ENCODE measurements at regions not wholly inside any gene's neighbourhood (a gene's known extent, or its start where the extent isn't known, plus 50 kb on each side); places are given as distances from the start of the nearest gene placed in this dataset.

GRCh38 chr1:218656301-218657037 is 311.3 kb downstream of the TGFB2 start:
- no peak for DNase-seq (ENCODE audit: low spot score)
- no peak overlapping the region for H3K4me3 Mint-ChIP-seq
- no peaks in the 10 kb centered on the region for H3K9me3 Mint-ChIP-seq
- no peak overlapping the region for H3K27ac Mint-ChIP-seq
- no peaks in the 10 kb centered on the region for H3K4me1 Mint-ChIP-seq (ENCODE audit: low read depth)
- H3K27me3 Mint-ChIP-seq (ENCODE audit: low read depth): no peaks in the 10 kb centered on the region
- no peaks in the 10 kb centered on the region for H3K36me3 Mint-ChIP-seq (ENCODE audit: low read depth)

GRCh38 chr1:218658269-218658668 is 313.1 kb downstream of the TGFB2 start:
- H3K36me3 Mint-ChIP-seq (ENCODE audit: low read depth): no peaks in the 10 kb centered on the region
- H3K27me3 Mint-ChIP-seq (ENCODE audit: low read depth): no peaks in the 10 kb centered on the region
- no peak for DNase-seq (ENCODE audit: low spot score)
- no peaks in the 10 kb centered on the region for H3K4me1 Mint-ChIP-seq (ENCODE audit: low read depth)
- H3K4me3 Mint-ChIP-seq: no peak overlapping the region
- H3K27ac Mint-ChIP-seq: no peak overlapping the region
- no peaks in the 10 kb centered on the region for H3K9me3 Mint-ChIP-seq

DNA sequence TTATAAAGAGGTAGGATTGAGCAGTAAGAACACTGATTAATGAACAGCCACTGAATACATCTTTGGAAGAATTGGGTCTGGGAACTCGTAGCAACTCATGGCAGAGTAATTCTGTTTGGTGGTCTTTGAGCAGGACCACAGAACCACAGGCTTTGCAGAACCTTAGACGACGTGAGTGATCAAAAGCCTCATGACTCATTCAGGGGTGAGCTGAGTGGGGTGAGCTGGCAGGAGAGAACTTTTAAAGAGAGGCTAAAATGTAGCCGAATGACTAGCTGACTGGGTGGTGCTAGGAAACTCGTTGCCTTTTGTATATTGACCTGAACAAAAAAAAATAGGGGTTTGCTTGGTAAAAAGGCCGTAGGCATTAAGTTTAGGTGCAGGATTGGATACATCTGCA is 313.8 kb downstream of the TGFB2 start:
- Mint-ChIP-seq H3K4me3 (no peak overlapping the region), H3K36me3 (ENCODE audit: low read depth) (no peaks in the 10 kb centered on the region), H3K27ac (no peak overlapping the region), H3K9me3 (no peaks in the 10 kb centered on the region), H3K4me1 (ENCODE audit: low read depth) (no peaks in the 10 kb centered on the region), H3K27me3 (ENCODE audit: low read depth) (no peaks in the 10 kb centered on the region)
- DNase-seq (ENCODE audit: low spot score): no peak

DNA sequence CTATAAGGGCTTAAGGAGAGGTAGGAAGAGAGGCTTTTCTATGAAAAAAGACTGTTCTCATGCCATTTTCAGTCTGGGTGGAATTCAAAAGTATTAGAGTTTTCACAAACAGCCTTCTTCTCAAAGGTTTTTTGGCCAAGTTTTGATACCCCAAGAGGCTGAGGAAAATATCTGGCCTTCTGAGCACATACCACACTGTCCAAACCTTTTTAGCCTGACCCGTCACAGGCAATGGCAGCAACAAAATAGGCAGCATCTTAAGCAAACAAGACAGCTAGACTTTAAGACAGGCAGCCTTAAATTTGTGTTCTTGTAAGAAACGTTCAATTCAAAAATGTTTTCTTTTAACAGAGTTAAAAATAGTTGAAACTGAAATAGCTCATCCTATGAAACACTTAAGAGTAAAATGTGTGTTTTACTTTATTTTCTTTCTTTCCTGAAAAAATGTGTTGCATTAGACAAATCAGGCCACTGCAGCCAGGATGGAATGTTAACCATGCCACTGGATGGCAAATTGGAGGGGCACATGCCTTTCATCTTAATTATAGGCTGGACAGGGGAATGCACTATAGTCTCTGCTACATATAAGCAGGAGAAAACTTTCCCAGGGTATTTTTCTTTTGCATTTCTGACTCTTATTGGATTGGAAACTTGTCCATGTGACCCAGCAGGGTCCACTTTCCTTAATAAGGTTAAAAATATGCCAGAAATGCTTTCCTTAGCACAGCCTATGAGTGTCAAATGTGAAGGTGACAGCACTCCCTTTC is 315.0 kb downstream of the TGFB2 start:
- Mint-ChIP-seq H3K27ac (no peak overlapping the region), H3K36me3 (ENCODE audit: low read depth) (no peaks in the 10 kb centered on the region), H3K27me3 (ENCODE audit: low read depth) (no peaks in the 10 kb centered on the region), H3K4me1 (ENCODE audit: low read depth) (no peaks in the 10 kb centered on the region), H3K9me3 (no peaks in the 10 kb centered on the region), H3K4me3 (no peak overlapping the region)
- DNase-seq (ENCODE audit: low spot score): no peak

- Mint-ChIP-seq H3K27me3 (ENCODE audit: low read depth) (no peaks in the 10 kb centered on the region), H3K9me3 (no peaks in the 10 kb centered on the region), H3K27ac (no peak overlapping the region), H3K4me1 (ENCODE audit: low read depth) (no peaks in the 10 kb centered on the region), H3K36me3 (ENCODE audit: low read depth) (no peaks in the 10 kb centered on the region), H3K4me3 (no peak overlapping the region)
- no peak for DNase-seq (ENCODE audit: low spot score)
Measured at GRCh38 chr1:218660678-218661053, 315.5 kb downstream of the TGFB2 start.

DNA sequence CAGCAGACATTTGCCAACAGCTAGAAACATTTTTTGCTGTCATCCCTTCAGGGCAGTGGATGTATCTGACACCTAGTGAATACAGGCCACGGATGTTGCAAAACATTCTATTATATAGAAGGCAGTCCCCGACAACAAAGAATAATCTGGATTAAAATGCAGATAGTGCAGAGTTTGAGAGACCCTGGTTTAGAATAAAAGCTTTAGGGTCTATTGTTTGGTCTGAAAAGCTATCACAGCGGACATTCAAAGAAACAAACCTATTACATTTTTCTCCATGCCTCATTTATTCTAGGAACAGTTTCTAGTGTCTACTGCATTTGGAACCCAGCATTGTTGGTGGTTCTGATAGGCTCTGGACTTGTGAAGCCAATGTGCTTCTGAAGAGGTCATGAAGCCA is 316.3 kb downstream of the TGFB2 start:
- no peak for DNase-seq (ENCODE audit: low spot score)
- H3K4me3 Mint-ChIP-seq: no peak overlapping the region
- H3K27ac Mint-ChIP-seq: no peak overlapping the region
- H3K4me1 Mint-ChIP-seq (ENCODE audit: low read depth): no peaks in the 10 kb centered on the region
- no peaks in the 10 kb centered on the region for H3K9me3 Mint-ChIP-seq
- H3K36me3 Mint-ChIP-seq (ENCODE audit: low read depth): no peaks in the 10 kb centered on the region
- H3K27me3 Mint-ChIP-seq (ENCODE audit: low read depth): no peaks in the 10 kb centered on the region

DNA sequence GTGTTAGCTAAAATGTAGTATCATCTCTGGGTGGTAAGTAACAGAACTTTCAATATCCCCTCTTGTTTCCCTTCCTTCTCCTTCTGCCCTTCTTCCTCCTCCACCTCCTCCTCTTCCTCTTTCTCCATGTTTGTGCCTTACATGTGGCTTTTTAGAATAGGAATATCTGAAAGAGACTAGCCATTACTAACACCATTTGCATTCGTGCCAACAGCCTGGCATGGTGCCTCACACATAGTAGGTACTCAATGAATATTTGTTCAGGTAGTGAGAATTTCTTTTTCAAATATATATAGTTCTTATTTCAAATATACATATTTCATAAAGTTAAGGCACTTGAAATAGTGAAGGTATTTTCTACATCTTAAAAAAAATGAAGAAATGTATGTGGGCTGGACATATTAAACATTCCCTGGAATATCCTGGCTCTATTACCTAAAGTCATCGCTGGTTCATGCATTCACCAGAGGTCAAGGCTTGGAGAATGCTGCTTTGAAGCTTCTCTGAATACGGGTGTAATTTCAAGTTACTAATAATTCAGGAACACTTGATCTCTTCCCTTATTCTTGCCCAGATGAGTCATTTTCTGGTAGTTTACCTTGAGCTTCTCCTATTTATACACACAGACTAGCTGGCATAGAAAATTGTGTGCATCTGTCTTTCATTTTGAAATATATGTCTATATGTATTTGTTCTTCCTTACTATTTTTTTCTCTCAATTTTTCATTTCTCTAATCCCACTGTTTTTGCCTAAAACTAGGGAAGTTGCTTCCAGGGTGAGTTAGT is 319.4 kb downstream of the TGFB2 start:
- Mint-ChIP-seq H3K36me3 (ENCODE audit: low read depth) (no peaks in the 10 kb centered on the region), H3K9me3 (no peaks in the 10 kb centered on the region), H3K27me3 (ENCODE audit: low read depth) (no peaks in the 10 kb centered on the region), H3K27ac (no peak overlapping the region), H3K4me3 (no peak overlapping the region), H3K4me1 (ENCODE audit: low read depth) (no peaks in the 10 kb centered on the region)
- no peak for DNase-seq (ENCODE audit: low spot score)

GRCh38 chr1:218665221-218665620 is 320.1 kb downstream of the TGFB2 start:
- DNase-seq (ENCODE audit: low spot score): no peak
- H3K9me3 Mint-ChIP-seq: peaks cover 2% of the 10 kb centered on the region
- H3K4me1 Mint-ChIP-seq (ENCODE audit: low read depth): no peaks in the 10 kb centered on the region
- H3K4me3 Mint-ChIP-seq: no peak overlapping the region
- no peaks in the 10 kb centered on the region for H3K36me3 Mint-ChIP-seq (ENCODE audit: low read depth)
- H3K27me3 Mint-ChIP-seq (ENCODE audit: low read depth): no peaks in the 10 kb centered on the region
- no peak overlapping the region for H3K27ac Mint-ChIP-seq

GRCh38 chr1:218666263-218666662 is 321.1 kb downstream of the TGFB2 start:
- H3K27me3 Mint-ChIP-seq (ENCODE audit: low read depth): no peaks in the 10 kb centered on the region
- no peaks in the 10 kb centered on the region for H3K4me1 Mint-ChIP-seq (ENCODE audit: low read depth)
- DNase-seq (ENCODE audit: low spot score): no peak
- H3K27ac Mint-ChIP-seq: no peak overlapping the region
- H3K36me3 Mint-ChIP-seq (ENCODE audit: low read depth): no peaks in the 10 kb centered on the region
- peaks cover 5% of the 10 kb centered on the region for H3K9me3 Mint-ChIP-seq
- no peak overlapping the region for H3K4me3 Mint-ChIP-seq

GRCh38 chr1:218667781-218668516 is 322.8 kb downstream of the TGFB2 start:
- Mint-ChIP-seq H3K36me3 (ENCODE audit: low read depth) (no peaks in the 10 kb centered on the region), H3K9me3 (peaks cover 5% of the 10 kb centered on the region), H3K27ac (no peak overlapping the region), H3K4me1 (ENCODE audit: low read depth) (no peaks in the 10 kb centered on the region), H3K27me3 (ENCODE audit: low read depth) (no peaks in the 10 kb centered on the region), H3K4me3 (no peak overlapping the region)
- DNase-seq (ENCODE audit: low spot score): no peak

DNA sequence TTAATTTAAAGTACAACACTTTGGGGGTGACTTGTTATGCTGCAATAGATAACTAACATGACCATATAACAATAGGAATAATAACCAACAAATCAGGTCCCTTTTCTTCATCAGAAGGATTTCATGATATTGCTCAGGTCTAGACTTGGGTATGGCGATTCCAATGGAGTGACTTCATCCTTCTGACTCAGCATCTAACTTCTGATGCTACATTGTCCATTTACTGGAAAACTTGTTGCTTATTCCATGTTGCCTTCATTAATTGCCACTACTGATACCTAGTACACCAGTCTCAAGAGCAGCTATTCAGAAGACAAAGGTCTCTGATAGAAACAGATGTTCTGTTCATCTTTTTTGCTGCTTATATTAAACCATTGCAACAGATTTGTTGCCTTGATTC is 324.3 kb downstream of the TGFB2 start:
- DNase-seq (ENCODE audit: low spot score): no peak
- H3K36me3 Mint-ChIP-seq (ENCODE audit: low read depth): no peaks in the 10 kb centered on the region
- H3K4me1 Mint-ChIP-seq (ENCODE audit: low read depth): no peaks in the 10 kb centered on the region
- peaks cover 5% of the 10 kb centered on the region for H3K9me3 Mint-ChIP-seq
- no peaks in the 10 kb centered on the region for H3K27me3 Mint-ChIP-seq (ENCODE audit: low read depth)
- H3K4me3 Mint-ChIP-seq: no peak overlapping the region
- H3K27ac Mint-ChIP-seq: no peak overlapping the region

DNA sequence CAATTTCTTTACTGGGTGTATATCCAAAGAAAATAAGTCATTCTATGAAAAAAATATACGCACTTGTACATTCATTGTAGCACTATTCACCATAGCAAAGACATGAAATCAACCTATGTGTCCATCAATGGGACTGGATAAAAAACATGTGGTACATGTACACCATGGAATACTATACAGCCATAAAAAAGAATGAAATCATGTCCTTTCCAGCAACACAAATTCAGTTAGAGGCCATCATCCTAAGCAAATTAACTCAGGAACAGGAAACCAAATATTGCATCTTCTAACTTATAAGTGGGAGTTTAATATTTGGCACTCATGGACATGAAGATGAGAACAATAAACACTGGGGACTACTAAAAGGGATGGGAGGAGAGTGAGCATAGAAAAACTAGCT is 325.7 kb downstream of the TGFB2 start:
- H3K4me1 Mint-ChIP-seq (ENCODE audit: low read depth): no peaks in the 10 kb centered on the region
- H3K9me3 Mint-ChIP-seq: peaks cover 5% of the 10 kb centered on the region
- H3K27me3 Mint-ChIP-seq (ENCODE audit: low read depth): no peaks in the 10 kb centered on the region
- H3K36me3 Mint-ChIP-seq (ENCODE audit: low read depth): no peaks in the 10 kb centered on the region
- no peak for DNase-seq (ENCODE audit: low spot score)
- no peak overlapping the region for H3K4me3 Mint-ChIP-seq
- H3K27ac Mint-ChIP-seq: no peak overlapping the region

DNA sequence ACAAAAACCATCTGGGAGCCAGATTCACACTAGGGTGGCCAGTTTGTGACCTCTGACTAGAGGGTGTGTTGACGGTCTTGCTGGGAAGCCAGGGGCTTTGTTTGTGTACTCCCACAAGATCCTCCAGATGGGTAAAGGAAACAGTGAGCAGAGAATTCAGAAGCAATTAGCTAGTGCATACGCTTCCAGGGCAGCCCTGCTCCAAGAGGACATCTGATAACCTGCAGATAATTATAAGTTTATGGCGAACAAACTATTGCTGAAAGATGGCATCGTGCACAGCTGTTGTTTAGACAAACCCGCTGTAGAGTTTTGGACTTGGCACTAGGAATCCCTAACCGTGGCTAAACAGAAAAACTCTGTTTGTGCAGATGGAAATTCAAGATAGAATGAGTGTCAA is 326.4 kb downstream of the TGFB2 start:
- no peak for DNase-seq (ENCODE audit: low spot score)
- Mint-ChIP-seq H3K4me3 (no peak overlapping the region), H3K9me3 (peaks cover 5% of the 10 kb centered on the region), H3K27me3 (ENCODE audit: low read depth) (no peaks in the 10 kb centered on the region), H3K4me1 (ENCODE audit: low read depth) (no peaks in the 10 kb centered on the region), H3K27ac (no peak overlapping the region), H3K36me3 (ENCODE audit: low read depth) (no peaks in the 10 kb centered on the region)

GRCh38 chr1:218673170-218673569 is 328.0 kb downstream of the TGFB2 start:
- Mint-ChIP-seq H3K9me3 (peaks cover 5% of the 10 kb centered on the region), H3K27ac (no peak overlapping the region), H3K4me3 (no peak overlapping the region), H3K36me3 (ENCODE audit: low read depth) (no peaks in the 10 kb centered on the region), H3K27me3 (ENCODE audit: low read depth) (no peaks in the 10 kb centered on the region), H3K4me1 (ENCODE audit: low read depth) (no peaks in the 10 kb centered on the region)
- DNase-seq (ENCODE audit: low spot score): no peak

All from T-helper 2 cell treated with Interferon-gamma antibody and Interleukin-4, amounts not matched to agents 5 μg/mL and 100 μg/mL, for 36 hours (primary cell).